ENCODE measurements at regions not wholly inside any gene's neighbourhood (a gene's known extent, or its start where the extent isn't known, plus 50 kb on each side); places are given as distances from the start of the nearest gene placed in this dataset.

DNA sequence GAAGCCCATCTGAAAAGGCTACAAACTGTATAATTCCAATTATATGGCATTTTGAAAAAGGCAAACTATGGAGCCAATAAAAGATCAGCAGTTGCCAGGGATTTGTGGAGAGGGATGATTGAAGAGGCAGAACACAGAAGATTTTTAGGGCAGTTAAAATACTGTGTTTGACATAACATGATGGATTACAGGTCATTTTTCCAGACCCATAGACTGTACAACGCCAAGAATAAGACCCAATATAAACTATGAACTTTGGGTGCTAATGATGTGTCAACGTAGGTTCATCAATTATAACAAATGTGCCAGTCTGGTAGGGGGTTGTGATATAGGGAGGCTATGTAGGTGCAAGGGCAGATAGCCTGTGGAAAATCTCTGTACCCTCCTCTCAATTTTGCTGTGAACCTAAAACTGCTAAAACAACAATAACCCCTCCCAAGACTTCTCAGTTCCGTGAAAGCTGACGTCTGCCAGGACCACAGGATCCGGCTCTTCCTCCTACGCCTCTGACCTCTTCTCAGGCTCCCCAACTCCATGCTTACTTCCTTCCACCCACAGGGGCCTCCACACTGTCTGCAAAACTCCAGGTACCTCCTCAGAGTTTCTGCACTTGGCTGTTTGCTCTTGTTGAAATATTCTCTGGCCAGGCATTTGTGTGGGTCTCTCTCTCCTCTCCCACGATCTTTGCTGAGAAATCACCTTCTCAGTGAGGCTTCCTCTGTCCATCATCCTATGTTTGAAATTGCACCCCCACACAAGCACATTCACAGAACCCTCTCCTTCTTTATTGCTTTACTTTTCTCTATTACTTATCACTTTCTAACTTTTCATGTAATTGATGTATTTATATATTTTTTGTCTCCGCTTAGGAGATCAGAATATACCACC is 131.4 kb downstream of the BBS10 start:
- DNase-seq (ENCODE audit: low read depth) = no peak

DNA sequence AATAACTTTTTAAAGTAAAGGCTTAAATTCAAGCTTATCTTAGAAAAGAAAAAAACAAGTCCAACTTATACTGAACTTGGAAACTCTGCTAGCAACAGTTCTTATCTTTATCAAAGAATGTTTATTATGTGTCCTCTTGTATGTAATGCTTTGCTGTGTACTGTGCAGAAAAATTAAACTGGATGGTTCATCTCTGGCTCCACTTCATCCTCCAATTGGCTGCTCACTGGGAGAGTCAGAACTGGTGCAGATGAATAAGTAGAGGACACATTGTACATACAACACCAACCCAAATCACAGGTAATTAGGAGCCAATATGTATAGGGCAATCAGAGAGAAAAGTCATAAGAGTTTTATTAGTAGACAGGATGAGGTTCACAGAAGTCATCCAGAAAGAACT is 123.6 kb upstream of the NAP1L1 start:
- no peak for DNase-seq (ENCODE audit: low read depth)

DNA sequence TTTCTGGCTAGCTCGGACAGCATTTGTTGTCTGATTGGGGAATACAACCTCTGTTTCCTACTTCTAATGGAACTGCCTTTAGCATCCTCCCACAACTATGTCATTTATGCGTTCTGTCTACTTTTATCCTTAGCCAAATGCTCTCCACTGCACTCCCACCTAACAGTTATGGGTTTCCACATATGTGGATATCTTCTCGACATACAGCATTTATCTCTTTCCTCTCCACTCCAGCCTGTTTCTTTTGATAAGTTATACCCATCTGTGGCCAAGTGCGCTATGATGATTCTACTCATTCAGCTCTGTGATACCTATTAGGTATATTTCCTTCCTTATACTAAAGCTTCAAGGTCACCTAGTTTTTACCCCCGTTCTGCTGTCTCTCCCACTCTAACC is 122.2 kb upstream of the NAP1L1 start:
- DNase-seq (ENCODE audit: low read depth) = no peak

DNA sequence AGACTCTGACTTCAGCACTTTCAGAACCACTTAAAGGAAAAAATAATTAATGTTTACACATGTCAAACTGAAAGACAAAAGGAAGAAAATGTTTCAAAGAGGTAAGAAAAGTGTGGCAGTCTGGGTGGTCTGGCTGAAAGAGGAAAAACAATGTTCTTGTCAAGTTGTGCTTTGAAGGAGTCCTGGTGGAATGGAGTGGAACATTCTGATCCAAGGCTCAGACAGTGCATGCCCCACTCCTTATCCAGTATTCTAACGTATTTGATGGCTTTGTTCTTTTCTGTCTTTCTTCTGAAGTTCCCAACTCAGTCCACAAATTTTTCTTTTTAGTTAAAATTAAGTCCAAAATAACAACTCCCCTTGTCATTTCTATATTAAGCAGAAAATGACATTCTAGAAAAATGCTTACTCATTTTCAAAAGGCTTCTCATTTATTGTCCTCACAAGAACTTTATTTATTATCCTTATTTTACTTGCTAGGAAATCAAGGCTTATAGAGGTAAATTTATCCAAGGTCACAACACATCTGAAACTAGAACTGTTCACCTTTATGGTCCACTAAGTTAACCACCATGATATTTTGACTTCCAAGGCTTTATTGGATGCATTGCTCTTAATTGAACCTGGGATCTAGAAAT is 121.7 kb upstream of the NAP1L1 start:
- DNase-seq (ENCODE audit: low read depth) = no peak

DNA sequence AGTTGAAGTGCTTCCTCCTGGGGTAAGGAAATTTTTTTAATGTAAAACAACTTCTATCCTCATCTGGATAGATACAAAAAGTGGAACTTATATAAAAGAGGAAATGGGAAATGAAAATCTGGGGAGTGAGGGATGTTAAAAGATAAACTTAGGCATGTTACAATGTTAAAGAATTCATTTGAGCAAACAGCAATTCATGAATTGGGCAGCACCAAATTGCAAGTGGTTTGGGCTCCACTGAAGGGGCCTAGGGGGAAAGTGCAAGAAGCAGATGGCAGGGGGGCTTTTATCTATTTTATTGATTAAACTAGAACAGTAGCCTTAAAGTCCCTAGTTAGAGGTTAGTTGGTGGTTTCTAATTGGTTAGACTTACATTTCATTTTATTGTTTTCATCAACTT is 118.1 kb upstream of the NAP1L1 start:
- DNase-seq (ENCODE audit: low read depth) = no peak

DNA sequence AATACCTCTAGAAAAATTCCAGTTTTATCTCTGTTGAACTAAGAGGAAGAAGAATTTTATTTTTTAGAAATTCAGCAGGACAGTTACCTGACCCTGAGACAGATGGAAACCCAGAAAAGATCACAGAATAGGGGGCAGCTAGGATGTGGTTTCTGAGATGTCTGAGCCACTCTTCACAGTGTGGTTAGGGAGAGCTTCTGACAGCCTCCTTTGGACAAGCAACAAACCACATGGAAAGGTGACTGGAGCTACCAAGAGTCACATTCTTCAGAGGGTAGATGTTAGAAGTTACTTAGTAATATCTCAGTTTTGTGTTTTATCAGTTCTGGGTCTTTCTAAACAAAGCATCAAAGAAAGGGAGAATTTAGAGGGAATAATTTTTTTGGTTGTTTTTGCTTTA is 117.3 kb upstream of the NAP1L1 start:
- DNase-seq (ENCODE audit: low read depth) = no peak

DNA sequence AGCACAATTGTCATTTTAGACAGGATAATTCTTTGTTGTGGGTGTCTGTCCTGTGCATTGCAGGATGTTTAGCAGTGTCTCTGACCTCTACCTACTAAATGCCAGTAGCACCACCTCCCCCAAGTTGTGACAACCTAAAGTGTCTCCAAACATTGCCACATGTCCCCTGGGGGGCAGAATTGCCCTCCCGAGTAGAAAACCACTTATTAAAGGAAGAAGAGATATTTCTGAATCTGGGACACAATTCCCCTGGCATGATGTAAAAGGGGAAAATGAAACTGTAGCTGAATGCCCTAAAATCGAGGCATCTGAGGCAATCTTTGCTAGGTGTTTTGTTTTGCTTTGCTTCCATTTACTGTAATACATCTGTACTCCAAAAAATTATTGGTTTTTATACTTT is 116.8 kb upstream of the NAP1L1 start:
- no peak for DNase-seq (ENCODE audit: low read depth)

DNA sequence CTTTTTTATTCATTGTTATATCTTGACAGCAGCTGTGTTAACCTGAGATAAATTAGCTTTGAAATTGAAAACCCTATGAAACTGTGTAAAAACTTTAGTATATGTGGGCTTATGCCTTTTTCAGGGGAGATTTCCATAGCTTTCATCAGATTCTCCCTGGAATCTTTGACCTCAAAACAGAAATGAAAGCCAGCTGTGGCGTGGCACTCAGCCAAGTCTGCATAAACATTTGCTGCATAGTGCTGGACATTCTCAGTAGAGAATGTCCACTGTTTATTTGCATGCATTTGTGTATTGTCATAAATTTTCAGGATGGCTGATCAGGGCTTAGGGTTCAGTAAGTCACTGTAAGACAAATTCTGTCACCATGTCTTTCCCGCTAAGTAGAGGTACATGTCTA is 115.3 kb upstream of the NAP1L1 start:
- no peak for DNase-seq (ENCODE audit: low read depth)

DNA sequence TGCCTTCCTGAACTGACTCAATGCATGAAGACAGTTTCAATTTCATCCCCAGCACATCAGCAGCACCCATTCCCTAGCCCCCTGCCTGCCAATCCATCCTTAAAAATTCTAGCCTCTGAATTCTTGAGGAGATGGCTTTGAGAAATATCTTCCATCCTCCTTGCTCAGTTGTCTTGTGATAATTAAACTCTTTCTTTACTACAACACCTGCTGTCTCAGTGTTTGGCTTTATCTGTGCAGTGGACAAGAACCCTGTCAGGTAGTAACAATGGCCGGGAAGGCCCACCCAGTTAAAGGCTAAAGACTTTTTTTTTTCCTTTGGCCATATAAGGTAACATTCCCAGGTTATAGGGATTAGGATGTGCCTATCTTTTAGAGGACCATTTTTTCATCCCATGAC is 114.4 kb upstream of the NAP1L1 start:
- no peak for DNase-seq (ENCODE audit: low read depth)

DNA sequence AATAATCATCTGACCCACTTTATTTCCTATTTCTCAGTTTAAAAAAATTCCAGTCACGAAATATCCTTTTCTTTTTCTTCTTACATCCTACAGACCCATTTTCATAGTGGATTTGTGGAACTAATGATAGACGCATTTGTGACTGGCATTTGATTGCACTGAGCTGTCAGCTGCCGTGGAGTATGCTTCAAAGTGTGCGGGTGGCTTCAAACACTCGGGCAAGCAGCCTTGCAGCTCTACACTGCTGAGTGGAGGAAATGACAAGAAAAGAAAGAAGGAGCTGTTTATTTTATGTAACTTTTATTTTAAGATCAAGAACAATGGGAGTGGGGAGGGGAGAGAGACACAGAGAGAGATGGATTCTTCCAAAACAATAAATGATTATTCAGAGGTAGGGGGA is 112.8 kb upstream of the NAP1L1 start:
- no peak for DNase-seq (ENCODE audit: low read depth)

DNA sequence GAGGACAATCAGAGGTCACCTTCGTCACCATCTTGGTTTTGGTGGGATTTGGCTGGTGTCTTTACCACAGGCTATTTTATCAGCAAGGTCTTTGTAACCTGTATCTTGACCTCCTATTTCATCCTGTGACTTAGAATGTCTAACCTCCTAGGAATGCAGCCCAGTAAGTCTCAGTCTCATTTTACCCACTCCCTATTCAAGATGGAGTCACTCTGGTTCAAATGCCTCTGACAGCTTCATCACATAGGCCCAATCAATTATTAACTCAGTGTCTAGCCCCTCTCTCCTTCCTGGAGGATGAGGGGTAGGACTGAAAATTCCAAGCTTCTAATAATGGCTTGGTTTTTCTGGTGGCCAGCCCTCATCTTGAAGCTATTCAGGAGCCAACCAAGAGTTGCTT is 111.4 kb upstream of the NAP1L1 start:
- no peak for DNase-seq (ENCODE audit: low read depth)

DNA sequence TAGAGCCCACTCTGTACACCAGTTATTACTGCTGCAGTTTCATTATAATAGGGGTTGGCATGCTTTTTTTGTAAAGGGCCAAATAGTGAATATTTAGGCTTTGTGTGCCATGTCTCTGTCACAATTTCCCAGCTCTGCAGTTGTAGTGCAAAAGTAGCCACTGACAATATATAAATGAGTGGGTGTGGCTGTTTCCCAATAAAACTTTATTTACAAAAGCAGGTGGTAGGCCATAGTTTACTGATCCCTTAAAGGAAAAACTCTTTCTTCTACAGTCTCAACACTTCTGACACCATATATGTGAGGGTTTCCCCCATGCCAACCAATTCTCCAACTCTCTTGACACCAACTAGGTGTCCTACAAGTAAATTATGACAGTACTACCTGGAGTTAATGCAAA is 110.2 kb upstream of the NAP1L1 start:
- no peak for DNase-seq (ENCODE audit: low read depth)

DNA sequence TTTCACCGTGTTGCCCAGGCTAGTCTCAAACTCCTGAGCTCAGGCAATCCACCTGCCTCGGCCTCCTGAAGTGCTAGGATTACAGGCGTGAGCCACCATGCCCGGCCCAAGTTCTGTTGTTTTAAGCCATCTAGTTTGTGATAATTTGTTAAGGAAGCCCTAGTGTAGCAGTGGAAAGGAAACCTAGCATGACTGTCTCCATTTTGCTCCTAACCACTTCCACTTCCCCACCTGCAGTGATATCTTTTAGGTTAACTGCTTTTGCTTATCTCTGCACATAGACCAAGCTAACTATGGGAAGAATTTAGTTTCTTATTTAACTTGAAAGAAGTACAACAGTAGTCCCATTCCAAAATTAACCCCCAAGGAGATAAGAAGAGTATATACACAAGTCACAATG is 109.5 kb upstream of the NAP1L1 start:
- no peak for DNase-seq (ENCODE audit: low read depth)

DNA sequence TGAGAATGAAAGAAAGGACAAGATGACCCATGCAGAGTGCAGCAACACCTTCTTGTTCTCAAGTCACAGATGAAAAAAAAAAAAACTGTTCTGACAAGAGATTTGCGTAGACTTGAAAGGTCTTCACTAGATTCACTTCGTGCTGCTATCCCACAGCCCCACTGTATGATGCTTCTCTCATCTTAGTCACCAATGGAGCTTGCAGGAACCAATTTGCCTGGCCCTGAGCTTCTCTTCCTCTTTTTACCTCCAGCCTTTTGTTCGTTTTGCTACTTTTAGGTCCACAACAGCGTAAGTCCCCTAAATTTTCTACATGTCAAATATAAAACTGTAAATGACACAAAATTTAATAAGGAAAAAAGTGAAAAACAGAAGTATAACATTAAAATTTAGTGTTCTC is 107.9 kb upstream of the NAP1L1 start:
- DNase-seq (ENCODE audit: low read depth) = no peak

DNA sequence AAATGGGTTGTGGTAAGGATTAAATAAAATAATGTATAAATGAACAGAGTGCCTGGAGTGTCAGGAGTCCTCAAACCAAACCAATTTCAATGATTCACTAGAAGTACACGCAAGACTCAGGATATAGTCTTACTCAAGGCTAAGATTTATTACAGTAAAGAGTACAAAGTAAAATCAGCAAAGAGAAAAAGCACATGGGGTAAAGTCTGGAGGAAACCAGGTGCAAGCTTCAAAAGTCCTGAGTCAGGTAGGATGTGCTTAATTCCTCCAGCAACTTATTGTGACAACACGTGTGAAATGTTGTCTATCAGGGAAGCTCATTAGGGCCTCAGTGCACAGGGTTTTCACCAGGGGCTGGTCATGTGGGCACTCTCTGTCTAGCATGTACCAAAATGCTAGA is 105.8 kb upstream of the NAP1L1 start:
- no peak for DNase-seq (ENCODE audit: low read depth)

DNA sequence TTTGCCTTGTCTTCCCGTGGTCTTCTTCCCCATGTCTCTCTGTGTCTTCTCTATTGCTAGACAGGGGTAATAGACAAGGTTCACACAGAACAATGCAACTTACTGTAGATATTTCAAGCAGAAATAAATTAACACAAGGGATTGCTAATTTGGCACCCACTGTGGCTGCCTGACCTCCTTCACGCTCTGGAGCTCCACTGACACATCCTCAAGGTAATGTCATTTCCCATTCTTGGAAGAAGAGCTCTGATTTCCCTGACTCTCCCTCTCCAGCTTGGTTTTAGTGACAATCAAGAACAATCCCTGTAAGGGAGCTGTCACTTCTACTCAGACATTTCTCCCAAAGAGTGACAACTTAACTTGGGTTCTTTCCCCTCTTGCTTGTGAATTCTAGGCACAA is 105.4 kb upstream of the NAP1L1 start:
- DNase-seq (ENCODE audit: low read depth) = no peak

DNA sequence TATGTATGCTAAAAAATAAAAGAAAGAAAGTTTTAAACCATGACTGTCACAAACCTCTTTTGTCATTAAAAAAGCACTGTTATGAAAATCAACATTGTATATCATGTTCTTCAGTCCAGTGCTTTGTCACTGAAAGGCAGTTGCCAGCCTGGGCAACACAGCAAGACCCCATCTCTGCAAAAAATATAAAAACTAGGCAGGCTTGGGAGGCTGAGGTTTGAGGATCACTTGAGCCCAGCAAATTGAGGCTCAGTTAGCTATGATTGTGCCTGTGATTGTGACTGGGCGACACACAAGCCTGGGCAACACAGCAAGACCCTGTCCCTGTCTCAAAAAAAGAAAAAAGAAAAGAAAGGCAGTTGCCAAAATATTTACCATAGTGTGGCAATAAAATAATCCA is 102.7 kb upstream of the NAP1L1 start:
- no peak for DNase-seq (ENCODE audit: low read depth)

DNA sequence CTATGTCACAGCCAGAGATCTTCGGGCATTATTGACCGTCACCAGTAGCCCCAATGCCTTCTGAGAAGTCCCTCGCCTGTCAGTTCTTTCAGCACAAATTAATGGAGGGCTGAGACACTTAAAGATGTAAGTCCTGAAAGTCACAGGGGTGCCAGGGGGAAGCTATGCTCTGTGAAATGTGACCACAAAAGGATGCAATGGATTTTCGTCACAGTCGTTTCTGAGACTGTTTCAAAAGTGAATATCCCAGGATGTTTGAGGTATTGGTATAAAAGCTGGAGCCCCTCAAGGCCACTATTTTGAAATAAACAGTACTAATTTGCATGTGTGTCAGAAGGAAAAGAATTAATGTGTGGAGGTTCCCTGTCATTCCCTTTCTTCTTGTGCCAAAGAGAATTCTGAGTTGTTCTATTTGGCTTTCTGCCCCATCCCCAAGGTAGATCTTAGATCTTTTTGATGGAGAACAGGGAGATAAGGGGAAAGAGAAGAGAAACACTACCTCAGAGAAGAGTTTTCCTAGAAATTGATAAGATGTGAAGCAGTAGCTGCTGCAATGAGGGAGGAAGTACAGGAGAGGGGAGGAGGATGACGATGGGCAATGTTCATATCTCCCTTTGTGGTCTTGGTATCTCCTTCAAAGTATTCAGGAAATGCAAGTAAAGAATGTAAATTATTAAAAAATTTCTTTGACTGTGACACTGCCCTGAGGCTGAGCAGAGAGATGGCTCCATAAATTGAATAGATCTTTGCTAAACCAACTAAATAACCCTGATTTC is 101.8 kb upstream of the NAP1L1 start:
- no peak for DNase-seq (ENCODE audit: low read depth)

DNA sequence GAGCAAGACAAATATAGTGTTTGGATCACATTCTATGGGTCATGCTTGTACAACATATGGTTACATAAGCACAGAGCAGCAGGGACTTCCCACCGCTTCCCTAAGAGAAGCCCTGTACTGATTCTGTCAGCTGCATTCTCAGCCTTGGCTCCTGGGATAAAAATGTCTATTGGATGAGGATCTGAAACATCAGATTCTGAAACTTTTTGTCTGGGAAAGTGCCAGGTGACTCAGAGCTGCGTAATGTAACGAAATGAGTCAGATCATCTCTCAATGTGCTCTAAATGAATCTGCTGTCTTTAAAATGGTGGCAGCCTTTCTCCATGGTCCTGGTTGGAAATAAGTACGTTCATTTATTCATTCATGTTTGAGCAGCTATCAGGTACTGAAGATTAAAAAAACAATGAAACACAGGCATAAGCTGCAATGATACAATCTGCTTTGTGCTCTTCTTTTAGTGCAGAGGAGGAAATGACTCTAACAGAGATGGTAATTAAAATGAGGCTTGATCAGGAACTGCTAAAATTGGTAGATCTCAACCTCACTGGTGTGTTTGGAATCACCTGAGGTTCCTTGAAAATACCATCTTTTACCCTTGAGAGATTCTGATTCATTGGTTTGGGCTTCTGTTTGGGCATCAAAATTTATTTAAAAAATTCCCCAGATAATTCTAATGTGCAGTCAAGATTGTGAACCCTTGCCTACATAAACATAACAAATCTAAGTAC is 99.1 kb upstream of the NAP1L1 start:
- no peak for DNase-seq (ENCODE audit: low read depth)

DNA sequence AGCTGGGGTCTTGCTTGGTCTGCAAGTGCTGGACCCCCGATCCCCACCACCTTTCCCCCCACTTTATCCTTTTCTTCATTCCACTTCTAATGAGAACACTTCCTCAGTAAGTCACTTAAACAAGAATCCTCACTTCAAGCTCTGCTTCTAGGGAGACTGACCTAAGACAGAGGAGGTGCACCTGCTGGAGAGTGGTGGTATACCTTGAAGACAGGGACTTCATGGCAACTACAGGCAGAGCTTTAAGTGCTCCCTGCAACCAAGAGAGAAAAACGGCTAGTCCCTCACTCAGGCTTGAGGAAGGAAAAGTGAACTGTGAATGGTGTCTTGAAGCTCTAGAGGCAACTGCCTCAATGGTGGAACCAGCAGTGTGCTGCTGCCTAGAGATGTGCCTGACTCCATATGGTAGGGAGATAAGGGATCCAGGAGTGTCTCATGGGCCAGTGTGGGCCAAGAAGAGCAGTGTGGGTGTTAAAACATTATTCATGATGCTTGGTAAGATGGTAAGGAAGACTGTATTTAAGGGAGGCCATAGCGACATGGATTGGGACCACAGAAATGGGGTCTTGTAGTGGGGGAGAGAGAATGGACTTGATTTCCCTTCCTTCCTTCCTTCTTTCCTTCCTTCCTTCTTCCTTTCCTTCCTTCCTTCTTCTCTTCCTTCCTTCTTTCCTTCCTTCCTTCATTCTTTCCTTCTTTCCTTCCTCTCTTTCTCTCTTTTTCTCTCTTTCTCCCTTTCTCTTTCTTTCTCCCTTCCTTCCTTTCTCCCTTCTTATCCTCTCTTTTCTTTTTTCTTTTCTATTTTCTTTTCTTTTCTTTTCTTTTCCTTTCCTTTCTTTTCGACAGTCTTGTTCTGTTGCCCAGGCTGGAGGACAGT is 96.2 kb upstream of the NAP1L1 start:
- DNase-seq (ENCODE audit: low read depth) = no peak

DNA sequence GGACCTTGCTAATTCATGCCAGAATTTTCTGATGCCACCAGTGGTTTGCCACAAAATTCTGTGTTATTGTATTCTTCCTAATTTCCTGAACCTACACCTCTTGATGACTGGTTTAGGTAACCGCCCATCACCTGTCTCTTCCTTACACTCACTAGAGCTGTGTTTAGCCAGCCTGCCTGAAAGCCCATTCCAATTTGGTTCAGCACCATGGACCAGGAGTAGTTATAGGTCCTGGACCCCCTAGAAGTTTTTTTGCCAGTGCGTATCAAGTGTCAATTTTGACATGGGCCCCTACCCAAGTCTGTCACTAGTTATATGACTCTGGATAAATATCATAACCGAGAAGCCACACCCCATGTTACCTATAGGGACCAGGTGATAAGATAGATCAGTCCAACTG is 94.0 kb upstream of the NAP1L1 start:
- DNase-seq (ENCODE audit: low read depth) = no peak
